Calu3 (cell line): ENCODE measurements at regions not wholly inside any gene's neighbourhood (a gene's known extent, or its start where the extent isn't known, plus 50 kb on each side); places are given as distances from the start of the nearest gene placed in this dataset.
A peak's percentile ranks its signal among the peaks of the same experiment; 100 is the strongest.
"Not testable (repeated sequence)": the region's sequence is repeated elsewhere in the genome, so short reads cannot be mapped to it uniquely, and the experiment has no call there.

Source experiments
- BruUV-seq: library from RNA; stranded (reverse); fragments of 400-500 nt; replicated peaks from 2 replicates; lab custom pipeline; 2021; lab: Mats Ljungman, UMichigan
- CTCF ChIA-PET: fragments of 300-600 bp; sonication (Branson Sonifier 250); formaldehyde crosslinking; loops from one replicate; lab custom pipeline; 2022; ENCODE audit warnings: antibody characterized with exemption; lab: Charles Lee
- DNase-seq: peaks from one replicate; pipeline ENCODE4 v3.0.0; 2022
- H3K27ac Mint-ChIP-seq: one replicate; pipeline ENCODE4 v1.8.0; 2022; ENCODE audit warnings: mixed read lengths; ENCODE audit not compliant: unreplicated experiment
- H3K27me3 Mint-ChIP-seq: one replicate; pipeline ENCODE4 v1.8.0; 2022; ENCODE audit warnings: mixed read lengths; ENCODE audit not compliant: unreplicated experiment
- H3K36me3 Mint-ChIP-seq: one replicate; pipeline ENCODE4 v1.8.0; 2022; ENCODE audit warnings: mild to moderate bottlenecking, moderate library complexity, mixed read lengths; ENCODE audit not compliant: insufficient read depth, unreplicated experiment
- H3K4me1 Mint-ChIP-seq: one replicate; pipeline ENCODE4 v1.8.0; 2022; ENCODE audit warnings: mild to moderate bottlenecking, low read depth, mixed read lengths; ENCODE audit not compliant: unreplicated experiment
- H3K4me3 Mint-ChIP-seq: one replicate; pipeline ENCODE4 v1.8.0; 2022; ENCODE audit warnings: mild to moderate bottlenecking, low read depth, moderate library complexity, mixed read lengths; ENCODE audit not compliant: unreplicated experiment
- H3K9me3 Mint-ChIP-seq: one replicate; pipeline ENCODE4 v1.8.0; 2022; ENCODE audit warnings: low read depth, mixed read lengths; ENCODE audit not compliant: unreplicated experiment
- intact Hi-C: fragments of 100-400 bp; cut with micrococcal nuclease; formaldehyde crosslinking; loops from one replicate; pipeline ENCODE4 v1.10.0; 2022; ENCODE audit not compliant: unreplicated experiment
- TF ChIP-seq, protein P1 (sequence below): fragments of 200-600 bp; IDR thresholded peaks from one replicate; pipeline ENCODE4 v1.8.0; 2022; ENCODE audit warnings: antibody characterized with exemption; ENCODE audit not compliant: unreplicated experiment

DNA sequence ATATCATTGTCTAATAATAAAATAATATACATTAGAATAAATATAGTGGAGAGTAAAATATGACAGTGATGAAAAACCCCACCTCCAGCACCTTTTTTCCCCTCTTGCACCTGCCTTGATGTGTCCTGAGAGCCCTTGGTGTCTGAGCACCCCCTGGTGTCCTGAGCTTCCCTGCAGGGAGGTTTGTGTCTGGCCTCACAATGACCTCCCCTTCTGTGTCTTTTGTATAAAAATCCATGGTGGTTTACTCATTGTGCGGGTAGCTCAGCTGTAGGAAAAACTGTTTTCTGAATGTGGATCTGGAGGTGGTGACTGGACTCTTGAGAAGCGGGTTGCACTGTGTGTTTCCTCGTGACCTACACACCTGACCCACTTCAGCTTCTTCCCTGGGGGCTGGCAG is 636.9 kb downstream of the TMEM121 start:
- peaks cover 49% of the 10 kb centered on the region for H3K27me3 Mint-ChIP-seq
- TF ChIP-seq, protein P1, sequence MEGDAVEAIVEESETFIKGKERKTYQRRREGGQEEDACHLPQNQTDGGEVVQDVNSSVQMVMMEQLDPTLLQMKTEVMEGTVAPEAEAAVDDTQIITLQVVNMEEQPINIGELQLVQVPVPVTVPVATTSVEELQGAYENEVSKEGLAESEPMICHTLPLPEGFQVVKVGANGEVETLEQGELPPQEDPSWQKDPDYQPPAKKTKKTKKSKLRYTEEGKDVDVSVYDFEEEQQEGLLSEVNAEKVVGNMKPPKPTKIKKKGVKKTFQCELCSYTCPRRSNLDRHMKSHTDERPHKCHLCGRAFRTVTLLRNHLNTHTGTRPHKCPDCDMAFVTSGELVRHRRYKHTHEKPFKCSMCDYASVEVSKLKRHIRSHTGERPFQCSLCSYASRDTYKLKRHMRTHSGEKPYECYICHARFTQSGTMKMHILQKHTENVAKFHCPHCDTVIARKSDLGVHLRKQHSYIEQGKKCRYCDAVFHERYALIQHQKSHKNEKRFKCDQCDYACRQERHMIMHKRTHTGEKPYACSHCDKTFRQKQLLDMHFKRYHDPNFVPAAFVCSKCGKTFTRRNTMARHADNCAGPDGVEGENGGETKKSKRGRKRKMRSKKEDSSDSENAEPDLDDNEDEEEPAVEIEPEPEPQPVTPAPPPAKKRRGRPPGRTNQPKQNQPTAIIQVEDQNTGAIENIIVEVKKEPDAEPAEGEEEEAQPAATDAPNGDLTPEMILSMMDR, result no peak
- no TSS peak for BruUV-seq
- H3K27ac Mint-ChIP-seq, result no peak overlapping the region
- H3K4me3 Mint-ChIP-seq, result no peak overlapping the region
- H3K36me3 Mint-ChIP-seq, result no peaks in the 10 kb centered on the region
- DNase-seq, result no peak
- no peaks in the 10 kb centered on the region for H3K9me3 Mint-ChIP-seq
- intact Hi-C loops, result no loop called here
- H3K4me1 Mint-ChIP-seq, result no peaks in the 10 kb centered on the region
- CTCF ChIA-PET, result no interaction called here

DNA sequence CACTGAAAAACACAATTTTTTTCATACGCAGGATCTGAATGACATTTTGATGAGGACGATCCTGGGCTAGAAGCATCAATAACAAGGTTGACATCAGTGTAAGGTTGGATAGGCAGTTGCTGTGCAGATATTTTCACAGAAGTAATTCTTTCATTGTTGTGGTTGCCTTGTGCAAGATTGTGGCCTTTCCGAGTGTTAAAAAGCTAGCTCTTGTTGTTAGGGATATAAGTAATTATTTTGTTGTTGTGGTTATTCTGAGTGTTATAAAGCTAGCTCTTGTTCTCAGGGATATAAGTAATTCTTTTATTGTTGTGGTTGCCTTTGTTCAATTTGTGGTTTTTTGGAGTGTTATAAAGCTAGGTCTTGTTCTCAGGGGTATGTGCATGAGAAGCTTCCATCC is 637.4 kb downstream of the TMEM121 start:
- DNase-seq, H3K9me3 Mint-ChIP-seq, BruUV-seq, intact Hi-C loops, CTCF ChIA-PET, H3K27ac Mint-ChIP-seq, H3K4me3 Mint-ChIP-seq, H3K4me1 Mint-ChIP-seq, H3K36me3 Mint-ChIP-seq: not testable (repeated sequence)
- peaks cover 49% of the 10 kb centered on the region for H3K27me3 Mint-ChIP-seq

DNA sequence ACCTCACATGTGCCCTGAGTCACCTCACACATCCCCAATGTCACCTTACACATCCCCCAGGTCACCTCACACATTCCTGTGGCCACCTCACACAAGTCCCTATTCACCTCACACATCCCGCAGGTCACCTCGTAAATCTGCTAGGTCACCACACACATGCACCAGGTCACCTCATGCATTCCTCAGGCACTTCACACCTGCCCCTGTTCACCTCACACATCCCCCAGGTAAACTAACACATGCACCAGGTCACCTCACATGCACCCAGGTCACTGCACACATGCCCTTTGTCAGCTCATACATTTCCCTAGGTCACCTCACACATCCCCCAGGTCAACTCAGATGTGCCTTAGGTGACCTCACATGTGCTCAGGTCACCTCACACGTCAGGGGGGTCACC is 639.8 kb downstream of the TMEM121 start:
- Mint-ChIP-seq H3K27ac (no peak overlapping the region), H3K27me3 (peaks cover 48% of the 10 kb centered on the region), H3K9me3 (no peaks in the 10 kb centered on the region), H3K4me1 (no peaks in the 10 kb centered on the region), H3K36me3 (no peaks in the 10 kb centered on the region), H3K4me3 (no peak overlapping the region)
- CTCF ChIA-PET, result no interaction called here
- DNase-seq, result no peak
- no TSS peak for BruUV-seq
- TF ChIP-seq, protein P1, result no peak
- intact Hi-C loops, result no loop called here

DNA sequence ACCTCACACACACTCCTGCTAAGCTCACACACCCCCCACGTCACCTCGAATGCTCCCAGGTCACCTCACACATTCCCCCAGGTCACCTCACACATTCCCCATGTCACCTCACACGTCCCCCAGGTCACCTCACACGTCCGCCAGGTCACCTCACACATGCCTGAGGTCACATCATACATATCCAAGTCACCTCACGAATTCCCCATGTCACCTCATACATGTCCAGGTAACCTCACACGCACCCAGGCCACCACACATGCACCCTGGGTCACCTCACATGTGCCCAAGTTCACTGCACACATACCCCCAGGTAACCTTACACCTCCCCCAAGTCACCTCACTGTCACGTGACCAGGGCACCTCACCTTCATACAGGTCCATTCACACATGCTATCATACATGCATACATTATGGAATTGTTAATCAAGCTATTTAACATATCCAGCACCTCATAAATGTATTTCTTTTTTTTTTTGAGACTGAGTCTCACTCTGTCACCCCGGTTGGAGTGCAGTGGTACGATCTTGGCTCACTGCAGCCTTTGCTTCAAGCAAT is 640.3 kb downstream of the TMEM121 start:
- no peaks in the 10 kb centered on the region for H3K4me1 Mint-ChIP-seq
- no TSS peak for BruUV-seq
- no peak for DNase-seq
- CTCF ChIA-PET, result no interaction called here
- no peak overlapping the region for H3K4me3 Mint-ChIP-seq
- intact Hi-C loops, result no loop called here
- no peak overlapping the region for H3K27ac Mint-ChIP-seq
- TF ChIP-seq, protein P1, result no peak
- no peaks in the 10 kb centered on the region for H3K36me3 Mint-ChIP-seq
- H3K27me3 Mint-ChIP-seq, result peaks cover 43% of the 10 kb centered on the region
- H3K9me3 Mint-ChIP-seq, result no peaks in the 10 kb centered on the region

DNA sequence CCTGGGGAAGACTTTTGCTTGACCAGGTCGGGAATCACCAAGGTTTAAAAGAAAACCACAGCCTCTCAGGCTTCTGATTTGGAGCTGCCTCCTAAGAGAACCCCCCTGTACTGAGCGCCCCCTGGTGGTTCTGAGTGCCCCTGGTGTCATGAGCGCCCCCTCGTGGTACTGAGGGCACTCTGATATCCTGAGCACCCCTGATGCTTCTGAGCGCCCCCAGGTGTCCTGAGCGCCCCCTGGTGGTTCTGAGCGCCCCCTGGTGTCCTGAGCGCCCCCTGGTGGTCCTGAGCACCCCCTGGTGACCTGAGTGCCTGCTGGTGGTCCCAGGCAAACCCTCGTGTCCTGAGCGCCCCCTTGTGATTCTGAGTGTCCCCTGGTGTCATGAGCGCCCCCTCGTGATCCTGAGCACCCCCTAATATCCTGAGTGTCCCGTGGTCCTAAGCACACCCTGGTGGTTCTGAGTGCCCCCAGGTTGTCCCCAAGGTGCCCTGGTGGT is 643.8 kb downstream of the TMEM121 start:
- H3K27ac Mint-ChIP-seq, BruUV-seq, H3K4me1 Mint-ChIP-seq, H3K36me3 Mint-ChIP-seq, H3K4me3 Mint-ChIP-seq, H3K9me3 Mint-ChIP-seq, CTCF ChIA-PET, intact Hi-C loops: not testable (repeated sequence)
- H3K27me3 Mint-ChIP-seq, result peaks cover 36% of the 10 kb centered on the region
- peak; percentile 19 for DNase-seq
